ENCODE measurements at regions not wholly inside any gene's neighbourhood (a gene's known extent, or its start where the extent isn't known, plus 50 kb on each side); places are given as distances from the start of the nearest gene placed in this dataset.

DNA sequence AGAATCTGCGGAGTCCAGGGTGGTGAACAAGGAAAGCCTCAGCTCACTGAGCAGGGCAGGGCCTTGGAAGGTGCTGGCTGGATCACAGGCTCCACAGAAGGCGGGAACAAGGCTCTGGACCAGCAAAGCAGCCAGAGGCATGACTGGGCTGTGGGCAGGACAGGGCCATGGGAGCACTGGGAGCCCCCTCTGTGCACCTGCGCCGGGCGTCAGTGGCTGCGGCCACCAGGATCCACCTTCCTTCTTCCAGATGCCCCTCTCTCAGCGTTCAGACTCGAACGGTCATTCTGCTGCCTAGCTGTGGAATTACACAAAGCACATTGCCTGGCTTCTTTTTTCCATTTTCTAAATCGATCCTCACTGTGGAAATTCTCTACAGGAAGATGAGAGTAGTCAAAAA, 621.2 kb downstream of the GALR1 start:
- Histone ChIP-seq H2AFZ (ENCODE audit: low read depth, low read length) (no peak overlapping the region), H4K20me1 (ENCODE audit: insufficient read depth) (no peaks in the 10 kb centered on the region), H3K9ac (ENCODE audit: low read length) (no peak overlapping the region), H3F3A (ENCODE audit: insufficient read depth, low read length, poor library complexity, severe bottlenecking) (no peaks in the 10 kb centered on the region), H3K9me3 (ENCODE audit: low read length) (no peaks in the 10 kb centered on the region), H3K27ac (ENCODE audit: low read length) (no peak overlapping the region), H3K4me3 (ENCODE audit: low read length) (no peak overlapping the region), H3K4me2 (ENCODE audit: low read length) (no peak overlapping the region), H3K9me2 (ENCODE audit: insufficient read depth, low read length) (no peaks in the 10 kb centered on the region), H3K27me3 (ENCODE audit: insufficient read depth, low read depth, low read length) (no peaks in the 10 kb centered on the region), H3K36me3 (ENCODE audit: insufficient read depth, low read length) (no peaks in the 10 kb centered on the region), H3K79me2 (replicated peaks; ENCODE audit: insufficient read depth, low read length) (no peaks in the 10 kb centered on the region)
- TF ChIP-seq POLR2AphosphoS5 (IDR thresholded peaks at IDR 0.05) (no peak), EP300 (conservative IDR thresholded peaks at IDR 0.05; ENCODE audit: poor library complexity, severe bottlenecking) (no peak), RAD21 (conservative IDR thresholded peaks at IDR 0.05) (no peak), EZH2 (IDR thresholded peaks at IDR 0.05; ENCODE audit: borderline replicate concordance, insufficient read depth, low read length, poor library complexity, severe bottlenecking) (no peak), MXI1 (conservative IDR thresholded peaks at IDR 0.05; ENCODE audit: poor library complexity, severe bottlenecking) (no peak), TAF1 (IDR thresholded peaks at IDR 0.05; ENCODE audit: low read depth) (no peak), SMC3 (conservative IDR thresholded peaks at IDR 0.05; ENCODE audit: poor library complexity) (no peak)
- TF ChIP-seq, protein P1, sequence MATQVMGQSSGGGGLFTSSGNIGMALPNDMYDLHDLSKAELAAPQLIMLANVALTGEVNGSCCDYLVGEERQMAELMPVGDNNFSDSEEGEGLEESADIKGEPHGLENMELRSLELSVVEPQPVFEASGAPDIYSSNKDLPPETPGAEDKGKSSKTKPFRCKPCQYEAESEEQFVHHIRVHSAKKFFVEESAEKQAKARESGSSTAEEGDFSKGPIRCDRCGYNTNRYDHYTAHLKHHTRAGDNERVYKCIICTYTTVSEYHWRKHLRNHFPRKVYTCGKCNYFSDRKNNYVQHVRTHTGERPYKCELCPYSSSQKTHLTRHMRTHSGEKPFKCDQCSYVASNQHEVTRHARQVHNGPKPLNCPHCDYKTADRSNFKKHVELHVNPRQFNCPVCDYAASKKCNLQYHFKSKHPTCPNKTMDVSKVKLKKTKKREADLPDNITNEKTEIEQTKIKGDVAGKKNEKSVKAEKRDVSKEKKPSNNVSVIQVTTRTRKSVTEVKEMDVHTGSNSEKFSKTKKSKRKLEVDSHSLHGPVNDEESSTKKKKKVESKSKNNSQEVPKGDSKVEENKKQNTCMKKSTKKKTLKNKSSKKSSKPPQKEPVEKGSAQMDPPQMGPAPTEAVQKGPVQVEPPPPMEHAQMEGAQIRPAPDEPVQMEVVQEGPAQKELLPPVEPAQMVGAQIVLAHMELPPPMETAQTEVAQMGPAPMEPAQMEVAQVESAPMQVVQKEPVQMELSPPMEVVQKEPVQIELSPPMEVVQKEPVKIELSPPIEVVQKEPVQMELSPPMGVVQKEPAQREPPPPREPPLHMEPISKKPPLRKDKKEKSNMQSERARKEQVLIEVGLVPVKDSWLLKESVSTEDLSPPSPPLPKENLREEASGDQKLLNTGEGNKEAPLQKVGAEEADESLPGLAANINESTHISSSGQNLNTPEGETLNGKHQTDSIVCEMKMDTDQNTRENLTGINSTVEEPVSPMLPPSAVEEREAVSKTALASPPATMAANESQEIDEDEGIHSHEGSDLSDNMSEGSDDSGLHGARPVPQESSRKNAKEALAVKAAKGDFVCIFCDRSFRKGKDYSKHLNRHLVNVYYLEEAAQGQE (IDR thresholded peaks at IDR 0.05; ENCODE audit: borderline replicate concordance), result no peak

GRCh38 chr18:77872166-77872565, 622.5 kb downstream of the GALR1 start:
- H3K4me3 ChIP-seq (ENCODE audit: low read length), result no peak overlapping the region
- no peak overlapping the region for H3K27ac ChIP-seq (ENCODE audit: low read length)
- H3K36me3 ChIP-seq (ENCODE audit: insufficient read depth, low read length), result no peaks in the 10 kb centered on the region
- no peaks in the 10 kb centered on the region for H3K9me3 ChIP-seq (ENCODE audit: low read length)
- H2AFZ ChIP-seq (ENCODE audit: low read depth, low read length), result no peak overlapping the region
- H3F3A ChIP-seq (ENCODE audit: insufficient read depth, low read length, poor library complexity, severe bottlenecking), result no peaks in the 10 kb centered on the region
- no peaks in the 10 kb centered on the region for H3K79me2 ChIP-seq (replicated peaks; ENCODE audit: insufficient read depth, low read length)
- no peak overlapping the region for H3K4me2 ChIP-seq (ENCODE audit: low read length)
- H3K27me3 ChIP-seq (ENCODE audit: insufficient read depth, low read depth, low read length), result no peaks in the 10 kb centered on the region
- no peak overlapping the region for H3K9ac ChIP-seq (ENCODE audit: low read length)
- H3K9me2 ChIP-seq (ENCODE audit: insufficient read depth, low read length), result no peaks in the 10 kb centered on the region
- TF ChIP-seq, protein P1 (IDR thresholded peaks at IDR 0.05; ENCODE audit: borderline replicate concordance), result no peak
- TF ChIP-seq POLR2AphosphoS5 (IDR thresholded peaks at IDR 0.05) (no peak), MXI1 (conservative IDR thresholded peaks at IDR 0.05; ENCODE audit: poor library complexity, severe bottlenecking) (no peak), RAD21 (conservative IDR thresholded peaks at IDR 0.05) (no peak), CTCF (IDR thresholded peaks at IDR 0.05; ENCODE audit: poor library complexity, severe bottlenecking) (no peak), TAF1 (IDR thresholded peaks at IDR 0.05; ENCODE audit: low read depth) (no peak), EP300 (conservative IDR thresholded peaks at IDR 0.05; ENCODE audit: poor library complexity, severe bottlenecking) (no peak), EZH2 (IDR thresholded peaks at IDR 0.05; ENCODE audit: borderline replicate concordance, insufficient read depth, low read length, poor library complexity, severe bottlenecking) (no peak), SMC3 (conservative IDR thresholded peaks at IDR 0.05; ENCODE audit: poor library complexity) (no peak)
- H4K20me1 ChIP-seq (ENCODE audit: insufficient read depth), result no peaks in the 10 kb centered on the region
